ENCODE measurements at regions not wholly inside any gene's neighbourhood (a gene's known extent, or its start where the extent isn't known, plus 50 kb on each side); places are given as distances from the start of the nearest gene placed in this dataset.

GRCh38 chr3:106609666-106610301, 741.0 kb upstream of the CBLB start:
- H3K4me3 ChIP-seq (ENCODE audit: low read length): no peak overlapping the region
- no peak for TF ChIP-seq ZNF274 (IDR thresholded peaks at IDR 0.05; ENCODE audit: low read depth, low read length)

- TF ChIP-seq ZNF274 (IDR thresholded peaks at IDR 0.05; ENCODE audit: low read depth, low read length): no peak
- no peak overlapping the region for H3K4me3 ChIP-seq (ENCODE audit: low read length)
These were observed 741.6 kb upstream of the CBLB start for GRCh38 chr3:106610362-106610959.

GRCh38 chr3:106611116-106611515, 742.3 kb upstream of the CBLB start:
- H3K4me3 ChIP-seq (ENCODE audit: low read length): no peak overlapping the region
- no peak for TF ChIP-seq ZNF274 (IDR thresholded peaks at IDR 0.05; ENCODE audit: low read depth, low read length)

GRCh38 chr3:106611841-106612240, 743.0 kb upstream of the CBLB start:
- TF ChIP-seq ZNF274 (IDR thresholded peaks at IDR 0.05; ENCODE audit: low read depth, low read length): no peak
- H3K4me3 ChIP-seq (ENCODE audit: low read length): no peak overlapping the region

- no peak overlapping the region for H3K4me3 ChIP-seq (ENCODE audit: low read length)
- no peak for TF ChIP-seq ZNF274 (IDR thresholded peaks at IDR 0.05; ENCODE audit: low read depth, low read length)
These were observed 747.7 kb upstream of the CBLB start for GRCh38 chr3:106616556-106616955.

GRCh38 chr3:106617276-106617675, 748.5 kb upstream of the CBLB start:
- TF ChIP-seq ZNF274 (IDR thresholded peaks at IDR 0.05; ENCODE audit: low read depth, low read length): no peak
- no peak overlapping the region for H3K4me3 ChIP-seq (ENCODE audit: low read length)

GRCh38 chr3:106620646-106621045, 751.8 kb upstream of the CBLB start:
- no peak for TF ChIP-seq ZNF274 (IDR thresholded peaks at IDR 0.05; ENCODE audit: low read depth, low read length)
- no peak overlapping the region for H3K4me3 ChIP-seq (ENCODE audit: low read length)

GRCh38 chr3:106624154-106624553, 753.1 kb upstream of the CCDC54 start:
- H3K4me3 ChIP-seq (ENCODE audit: low read length): no peak overlapping the region
- no peak for TF ChIP-seq ZNF274 (IDR thresholded peaks at IDR 0.05; ENCODE audit: low read depth, low read length)

- H3K4me3 ChIP-seq (ENCODE audit: low read length): no peak overlapping the region
- TF ChIP-seq ZNF274 (IDR thresholded peaks at IDR 0.05; ENCODE audit: low read depth, low read length): no peak
These were observed 748.8 kb upstream of the CCDC54 start for GRCh38 chr3:106628407-106628806.

GRCh38 chr3:106629215-106629832, 747.9 kb upstream of the CCDC54 start:
- TF ChIP-seq ZNF274 (IDR thresholded peaks at IDR 0.05; ENCODE audit: low read depth, low read length): no peak
- H3K4me3 ChIP-seq (ENCODE audit: low read length): no peak overlapping the region

- TF ChIP-seq ZNF274 (IDR thresholded peaks at IDR 0.05; ENCODE audit: low read depth, low read length): no peak
- H3K4me3 ChIP-seq (ENCODE audit: low read length): no peak overlapping the region
These were observed 745.7 kb upstream of the CCDC54 start for GRCh38 chr3:106631373-106632108.

- no peak overlapping the region for H3K4me3 ChIP-seq (ENCODE audit: low read length)
- TF ChIP-seq ZNF274 (IDR thresholded peaks at IDR 0.05; ENCODE audit: low read depth, low read length): no peak
These were observed 742.0 kb upstream of the CCDC54 start for GRCh38 chr3:106635271-106635670.

GRCh38 chr3:106635826-106636225, 741.4 kb upstream of the CCDC54 start:
- no peak for TF ChIP-seq ZNF274 (IDR thresholded peaks at IDR 0.05; ENCODE audit: low read depth, low read length)
- H3K4me3 ChIP-seq (ENCODE audit: low read length): no peak overlapping the region

- no peak overlapping the region for H3K4me3 ChIP-seq (ENCODE audit: low read length)
- no peak for TF ChIP-seq ZNF274 (IDR thresholded peaks at IDR 0.05; ENCODE audit: low read depth, low read length)
These were observed 736.9 kb upstream of the CCDC54 start for GRCh38 chr3:106640353-106640752.

- TF ChIP-seq ZNF274 (IDR thresholded peaks at IDR 0.05; ENCODE audit: low read depth, low read length): no peak
- H3K4me3 ChIP-seq (ENCODE audit: low read length): no peak overlapping the region
These were observed 735.1 kb upstream of the CCDC54 start for GRCh38 chr3:106642161-106642560.

Measured in GM08714 (cell line).